ENCODE measurements at regions not wholly inside any gene's neighbourhood (a gene's known extent, or its start where the extent isn't known, plus 50 kb on each side); places are given as distances from the start of the nearest gene placed in this dataset.

- Histone ChIP-seq H3K4me1 (ENCODE audit: control insufficient read depth in 1 of 2, insufficient read depth in 2 of 2, low read length in 2 of 2) (no peaks in the 10 kb centered on the region), H3K27me3 (ENCODE audit: insufficient read depth, low read length) (no peaks in the 10 kb centered on the region), H3K36me3 (ENCODE audit: control insufficient read depth in 1 of 2, insufficient read depth in 2 of 2, low read length in 2 of 2) (no peaks in the 10 kb centered on the region), H3K4me2 (ENCODE audit: low read length) (no peak overlapping the region), H2AFZ (ENCODE audit: low read depth, low read length, poor library complexity, severe bottlenecking) (no peak overlapping the region), H3K9me3 (ENCODE audit: control insufficient read depth in 1 of 2, insufficient read depth in 1 of 2, low read depth in 1 of 2, low read length in 2 of 2) (no peaks in the 10 kb centered on the region), H3K27ac (ENCODE audit: low read depth, low read length) (no peak overlapping the region), H3K9me2 (ENCODE audit: insufficient read depth) (no peaks in the 10 kb centered on the region), H3K9ac (ENCODE audit: low read length) (no peak overlapping the region), H4K20me1 (ENCODE audit: insufficient read depth) (no peaks in the 10 kb centered on the region), H3K4me3 (replicated peaks in 1 of 2; ENCODE audit: low read depth in 1 of 2, low read length in 2 of 2) (no peak overlapping the region), H3K79me2 (ENCODE audit: insufficient read depth, low read length) (no peaks in the 10 kb centered on the region)
- ChIA-PET CTCF (no interaction called here), POLR2A (no interaction called here), RAD21 (ENCODE audit: low non-redundant PET in 1 of 2, low total read pairs in 2 of 2, uncharacterized antibody in 2 of 2, unreplicated experiment in 2 of 2) (no interaction called here)
- no peak for DNase-seq (ENCODE audit: low read depth, low spot score)
- TF ChIP-seq CBX3 (IDR thresholded peaks at IDR 0.05; ENCODE audit: low read depth) (no peak), JUND (IDR thresholded peaks at IDR 0.05) (no peak), FOSL1 (IDR thresholded peaks at IDR 0.05; ENCODE audit: low read depth) (no peak), TCF7L2 (IDR thresholded peaks at IDR 0.05; ENCODE audit: borderline replicate concordance, extremely low read depth, insufficient read depth, insufficient read length) (no peak), ZFX (IDR thresholded peaks at IDR 0.05) (no peak), CEBPB (IDR thresholded peaks at IDR 0.05; ENCODE audit: low read depth) (no peak), SRF (IDR thresholded peaks at IDR 0.05; ENCODE audit: low read depth) (no peak), CTCF (IDR thresholded peaks at IDR 0.05 in 2 of 3, conservative IDR thresholded peaks at IDR 0.05 in 1 of 3; ENCODE audit: borderline replicate concordance in 1 of 3, insufficient read depth in 1 of 3, low read depth in 2 of 3, low read length in 2 of 3) (no peak), ATF3 (IDR thresholded peaks at IDR 0.05) (no peak), SP1 (IDR thresholded peaks at IDR 0.05; ENCODE audit: low read depth) (no peak), EZH2phosphoT487 (IDR thresholded peaks at IDR 0.05; ENCODE audit: borderline replicate concordance) (no peak), ZBTB33 (IDR thresholded peaks at IDR 0.05; ENCODE audit: extremely low read depth, insufficient replicate concordance, low read length) (no peak), REST (IDR thresholded peaks at IDR 0.05; ENCODE audit: low read depth) (no peak), YY1 (IDR thresholded peaks at IDR 0.05; ENCODE audit: extremely low read depth, insufficient replicate concordance, low read depth, low read length) (no peak), ELF1 (IDR thresholded peaks at IDR 0.05; ENCODE audit: borderline replicate concordance, low read depth) (no peak), EZH2 (IDR thresholded peaks at IDR 0.05) (no peak), RAD21 (IDR thresholded peaks at IDR 0.05; ENCODE audit: low read depth) (no peak)
- no peak for ATAC-seq
- no TSS peak for BruUV-seq (replicated peaks)
- intact Hi-C loops (cut with micrococcal nuclease), result no loop called here
Observed at GRCh38 chr6:14894105-14894504, 351.8 kb upstream of the JARID2 start.

Measured in HCT116 (cell line).